ENCODE measurements at regions not wholly inside any gene's neighbourhood (a gene's known extent, or its start where the extent isn't known, plus 50 kb on each side); places are given as distances from the start of the nearest gene placed in this dataset.

DNA sequence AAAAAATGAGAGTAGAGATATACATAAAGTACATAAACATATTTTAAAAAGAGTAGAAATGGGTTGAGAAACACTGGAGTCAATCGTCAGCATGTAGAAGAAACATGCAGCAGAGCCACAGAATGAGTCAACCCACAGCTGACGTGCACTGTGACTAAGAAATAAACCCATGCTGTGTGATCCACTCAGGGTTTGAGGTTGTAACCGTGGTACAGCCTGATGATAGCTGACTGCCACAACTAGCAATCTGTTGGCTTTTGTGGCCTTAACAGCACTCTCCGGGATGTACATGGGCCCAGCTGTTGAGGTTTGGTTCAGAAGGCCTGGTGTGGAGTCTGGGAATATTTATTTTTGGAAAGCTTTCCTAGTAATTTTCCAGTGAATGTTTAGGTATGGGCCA lies 554.4 kb upstream of the MEX3C start:
- Histone ChIP-seq H3K36me3 (ENCODE audit: control insufficient read depth in 1 of 2, insufficient read depth in 2 of 2, low read length in 2 of 2) (no peaks in the 10 kb centered on the region), H3K9me2 (ENCODE audit: insufficient read depth) (no peaks in the 10 kb centered on the region), H4K20me1 (ENCODE audit: insufficient read depth) (no peaks in the 10 kb centered on the region), H3K4me3 (replicated peaks in 1 of 2; ENCODE audit: low read depth in 1 of 2, low read length in 2 of 2) (no peak overlapping the region), H3K4me2 (ENCODE audit: low read length) (no peak overlapping the region), H3K27ac (ENCODE audit: low read depth, low read length) (no peak overlapping the region), H3K4me1 (ENCODE audit: control insufficient read depth in 1 of 2, insufficient read depth in 2 of 2, low read length in 2 of 2) (no peaks in the 10 kb centered on the region), H3K9me3 (ENCODE audit: control insufficient read depth in 1 of 2, insufficient read depth in 1 of 2, low read depth in 1 of 2, low read length in 2 of 2) (peaks cover 0 to 15% of the 10 kb centered on the region in 2 experiments; a peak in 2 of 4 replicates), H2AFZ (ENCODE audit: low read depth, low read length, poor library complexity, severe bottlenecking) (no peak overlapping the region), H3K27me3 (ENCODE audit: insufficient read depth, low read length) (no peaks in the 10 kb centered on the region), H3K9ac (ENCODE audit: low read length) (no peak overlapping the region), H3K79me2 (ENCODE audit: insufficient read depth, low read length) (no peaks in the 10 kb centered on the region)
- DNase-seq (ENCODE audit: low read depth, low spot score) (no peak), ATAC-seq (no peak)
- ChIA-PET RAD21 (ENCODE audit: low non-redundant PET in 1 of 2, low total read pairs in 2 of 2, uncharacterized antibody in 2 of 2, unreplicated experiment in 2 of 2) (no interaction called here), POLR2A (no interaction called here), CTCF (no interaction called here)
- intact Hi-C loops (cut with micrococcal nuclease): no loop called here
- BruUV-seq (replicated peaks): no TSS peak
- no peak for TF ChIP-seq ELF1 (IDR thresholded peaks at IDR 0.05; ENCODE audit: borderline replicate concordance, low read depth)
- TF ChIP-seq ZFX (IDR thresholded peaks at IDR 0.05): no peak
- no peak for TF ChIP-seq SP1 (IDR thresholded peaks at IDR 0.05; ENCODE audit: low read depth)
- TF ChIP-seq EZH2phosphoT487 (IDR thresholded peaks at IDR 0.05; ENCODE audit: borderline replicate concordance): no peak
- no peak for TF ChIP-seq POLR2AphosphoS5 (IDR thresholded peaks at IDR 0.05; ENCODE audit: low read depth, low read length)
- TF ChIP-seq CEBPB (IDR thresholded peaks at IDR 0.05; ENCODE audit: low read depth): no peak
- TF ChIP-seq, protein P1, sequence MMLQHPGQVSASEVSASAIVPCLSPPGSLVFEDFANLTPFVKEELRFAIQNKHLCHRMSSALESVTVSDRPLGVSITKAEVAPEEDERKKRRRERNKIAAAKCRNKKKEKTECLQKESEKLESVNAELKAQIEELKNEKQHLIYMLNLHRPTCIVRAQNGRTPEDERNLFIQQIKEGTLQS (IDR thresholded peaks at IDR 0.05): no peak

DNA sequence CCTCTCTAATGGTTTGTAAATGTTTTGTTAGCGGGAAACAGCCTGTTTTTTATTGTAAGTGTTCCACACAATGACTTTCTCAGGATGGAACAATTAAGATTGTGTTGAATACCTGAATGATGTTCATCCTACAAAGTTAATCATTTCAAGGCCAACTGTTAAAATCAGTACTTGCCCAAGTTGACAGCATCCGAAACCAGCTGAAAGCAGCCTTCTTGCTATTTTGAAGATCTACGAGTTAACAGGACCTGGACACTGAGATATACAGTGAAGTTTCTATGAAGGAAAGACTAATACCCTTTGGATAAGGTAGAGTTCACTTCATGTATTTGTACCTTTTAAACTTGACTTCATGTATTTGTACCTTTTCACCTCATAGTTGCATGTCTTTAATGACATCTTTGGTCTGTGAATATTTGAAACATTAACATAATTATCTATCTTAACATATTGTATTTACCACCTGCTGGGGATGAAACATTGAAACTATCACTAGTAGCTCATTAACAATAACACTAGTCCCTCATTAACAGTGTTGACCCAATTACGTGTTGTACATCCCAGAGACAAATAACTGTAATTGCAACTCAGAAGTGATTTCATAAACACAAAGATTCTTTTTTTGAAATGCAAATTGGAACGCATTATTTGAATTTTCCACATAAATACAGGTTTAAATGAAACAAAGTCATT lies 556.0 kb upstream of the MEX3C start:
- RAD21 ChIA-PET (ENCODE audit: low non-redundant PET in 1 of 2, low total read pairs in 2 of 2, uncharacterized antibody in 2 of 2, unreplicated experiment in 2 of 2): no interaction called here
- DNase-seq (ENCODE audit: low read depth, low spot score) (no peak), ATAC-seq (no peak)
- Histone ChIP-seq H3K27ac (ENCODE audit: low read depth, low read length) (no peak overlapping the region), H3K9ac (ENCODE audit: low read length) (no peak overlapping the region), H3K9me3 (ENCODE audit: control insufficient read depth in 1 of 2, insufficient read depth in 1 of 2, low read depth in 1 of 2, low read length in 2 of 2) (peaks cover 0 to 16% of the 10 kb centered on the region in 2 experiments; a peak in 2 of 4 replicates), H3K27me3 (ENCODE audit: insufficient read depth, low read length) (no peaks in the 10 kb centered on the region), H3K4me3 (replicated peaks in 1 of 2; ENCODE audit: low read depth in 1 of 2, low read length in 2 of 2) (no peak overlapping the region), H3K4me1 (ENCODE audit: control insufficient read depth in 1 of 2, insufficient read depth in 2 of 2, low read length in 2 of 2) (no peaks in the 10 kb centered on the region), H3K9me2 (ENCODE audit: insufficient read depth) (no peaks in the 10 kb centered on the region), H3K4me2 (ENCODE audit: low read length) (no peak overlapping the region), H4K20me1 (ENCODE audit: insufficient read depth) (no peaks in the 10 kb centered on the region), H2AFZ (ENCODE audit: low read depth, low read length, poor library complexity, severe bottlenecking) (no peak overlapping the region), H3K79me2 (ENCODE audit: insufficient read depth, low read length) (no peaks in the 10 kb centered on the region), H3K36me3 (ENCODE audit: control insufficient read depth in 1 of 2, insufficient read depth in 2 of 2, low read length in 2 of 2) (no peaks in the 10 kb centered on the region)
- CTCF ChIA-PET: no interaction called here
- BruUV-seq (replicated peaks): no TSS peak
- POLR2A ChIA-PET: no interaction called here
- intact Hi-C loops (cut with micrococcal nuclease): no loop called here
- TF ChIP-seq, protein P1 (IDR thresholded peaks at IDR 0.05): no peak
- TF ChIP-seq EGR1 (IDR thresholded peaks at IDR 0.05; ENCODE audit: low read depth) (no peak), CBX3 (IDR thresholded peaks at IDR 0.05; ENCODE audit: low read depth) (no peak), EZH2 (IDR thresholded peaks at IDR 0.05) (no peak), JUND (IDR thresholded peaks at IDR 0.05) (no peak), FOSL1 (IDR thresholded peaks at IDR 0.05; ENCODE audit: low read depth) (no peak), SRF (IDR thresholded peaks at IDR 0.05; ENCODE audit: low read depth) (no peak), POLR2AphosphoS5 (IDR thresholded peaks at IDR 0.05; ENCODE audit: low read depth, low read length) (no peak), CEBPB (IDR thresholded peaks at IDR 0.05; ENCODE audit: low read depth) (no peak)

Data from HCT116 (cell line).